Panc1 (cell line): ENCODE measurements at regions not wholly inside any gene's neighbourhood (a gene's known extent, or its start where the extent isn't known, plus 50 kb on each side); places are given as distances from the start of the nearest gene placed in this dataset.

Source experiments
- ATAC-seq: fragments of 200-7000 bp; cut with Tn5 transposase; 2 replicates; pipeline ENCODE4 v1.9.1; 2020; ENCODE audit warnings: mild to moderate bottlenecking, moderate library complexity
- BruUV-seq: library from RNA; stranded (reverse); fragments of 400-500 nt; replicated peaks from 2 replicates; lab custom pipeline; 2021; lab: Mats Ljungman, UMichigan
- CTCF ChIA-PET: fragments of 300-600 bp; sonication (Branson Sonifier 250); formaldehyde crosslinking; loops from one replicate; lab custom pipeline; 2022; ENCODE audit warnings: antibody characterized with exemption; lab: Charles Lee
- POLR2A ChIA-PET: fragments of 300-600 bp; sonication (Branson Sonifier 250); formaldehyde crosslinking; loops from one replicate; lab custom pipeline; 2022; ENCODE audit warnings: antibody characterized with exemption; lab: Charles Lee
- DNase-seq: peaks from one replicate; pipeline ENCODE4 v3.0.0-alpha.2; 2010; ENCODE audit warnings: low read depth, low spot score
- H3K27ac ChIP-seq: 2 replicates; pipeline ENCODE4 v1.5.1; 2011; ENCODE audit warnings: mild to moderate bottlenecking, low read length, inconsistent platforms
- H3K27me3 ChIP-seq: fragments of 200-500 bp; sonication (Bioruptor generic); 2 replicates; pipeline ENCODE4 v1.6.0; 2014; ENCODE audit warnings: low read length, inconsistent platforms; ENCODE audit not compliant: control insufficient read depth, insufficient read depth
- H3K36me3 ChIP-seq: fragments of 200-500 bp; sonication (Bioruptor generic); 2 replicates; pipeline ENCODE4 v1.5.1; 2014; ENCODE audit warnings: inconsistent platforms, mild to moderate bottlenecking, low read length, moderate library complexity; ENCODE audit not compliant: control insufficient read depth, insufficient read depth
- H3K4me1 ChIP-seq: 2 replicates; pipeline ENCODE4 v1.5.1; 2011; ENCODE audit warnings: inconsistent platforms, mild to moderate bottlenecking, low read length, moderate library complexity; ENCODE audit not compliant: control insufficient read depth, insufficient read depth
- H3K4me3 ChIP-seq, 2 experiments: 2 replicates each; pipeline ENCODE4 v1.5.1; 2011 to 2012; ENCODE audit warnings: low read depth in 2 of 2, low read length in 2 of 2, mild to moderate bottlenecking in 2 of 2, inconsistent platforms in 1 of 2, moderate library complexity in 1 of 2
- H3K9me3 ChIP-seq: fragments of 200-500 bp; sonication (Bioruptor generic); 2 replicates; pipeline ENCODE4 v1.5.1; 2014; ENCODE audit warnings: low read depth, mild to moderate bottlenecking, inconsistent platforms, low read length, moderate library complexity; ENCODE audit not compliant: control insufficient read depth, insufficient read depth
- CTCF ChIP-seq: fragments of 450-650 bp; IDR thresholded peaks from 2 replicates; pipeline ENCODE4 v1.5.1; 2017; ENCODE audit warnings: mild to moderate bottlenecking
- POLR2AphosphoS5 ChIP-seq: IDR thresholded peaks from 2 replicates; pipeline ENCODE4 v1.6.1; 2012; ENCODE audit warnings: mild to moderate bottlenecking, low read depth, low read length, moderate library complexity
- REST ChIP-seq, 2 experiments: IDR thresholded peaks; 2 replicates each; pipeline ENCODE4 v1.6.1; 2011 to 2012; ENCODE audit warnings: low read depth in 2 of 2, control low read depth in 1 of 2, low read length in 1 of 2, mild to moderate bottlenecking in 1 of 2, moderate library complexity in 1 of 2; ENCODE audit not compliant: insufficient read depth in 1 of 2
- SIN3A ChIP-seq: IDR thresholded peaks from 2 replicates; pipeline ENCODE4 v1.6.1; 2012; ENCODE audit warnings: low read depth, mild to moderate bottlenecking, low read length, moderate library complexity, borderline replicate concordance; ENCODE audit not compliant: insufficient read depth
- TCF7L2 ChIP-seq: IDR thresholded peaks from 2 replicates; pipeline ENCODE4 v1.6.1; 2011; ENCODE audit warnings: mild to moderate bottlenecking, low read depth, low read length, inconsistent platforms
- in situ Hi-C: cut with HindIII; loops from 2 replicates; pipeline ENCODE4 v1.10.0; 2016; ENCODE audit warnings: low sequenced_read_pairs, low pct_unique_long_range_greater_than_20kb
- intact Hi-C: fragments of 100-400 bp; cut with micrococcal nuclease; formaldehyde crosslinking; loops from one replicate; pipeline ENCODE4 v1.10.0; 2022; ENCODE audit not compliant: unreplicated experiment

GRCh38 chr10:121015916-121016315 is 164.8 kb downstream of the WDR11 start:
- H3K36me3 ChIP-seq = no peaks in the 10 kb centered on the region
- H3K4me1 ChIP-seq = no peaks in the 10 kb centered on the region
- intact Hi-C loops = no loop called here
- no peak for ATAC-seq
- no peak for TF ChIP-seq POLR2AphosphoS5
- H3K27me3 ChIP-seq = no peaks in the 10 kb centered on the region
- H3K4me3 ChIP-seq = no peak overlapping the region
- H3K27ac ChIP-seq = no peak overlapping the region
- H3K9me3 ChIP-seq = no peaks in the 10 kb centered on the region
- in situ Hi-C loops = no loop called here
- no peak for DNase-seq
- ChIA-PET CTCF (no interaction called here), POLR2A (no interaction called here)
- BruUV-seq = no TSS peak

GRCh38 chr10:121024905-121025584 is 173.9 kb downstream of the WDR11 start:
- Histone ChIP-seq H3K27ac (no peak overlapping the region), H3K4me1 (no peaks in the 10 kb centered on the region), H3K9me3 (no peaks in the 10 kb centered on the region), H3K4me3 (no peak overlapping the region), H3K36me3 (no peaks in the 10 kb centered on the region), H3K27me3 (peaks cover 5% of the 10 kb centered on the region)
- no peak for TF ChIP-seq TCF7L2
- no peak for TF ChIP-seq SIN3A
- TF ChIP-seq CTCF = no peak
- no peak for TF ChIP-seq REST (IDR thresholded peaks at IDR 0.05; ENCODE audit: insufficient read depth in 1 of 2, low read depth in 2 of 2, low read length in 1 of 2)
- TF ChIP-seq POLR2AphosphoS5 = no peak
- no TSS peak for BruUV-seq
- in situ Hi-C loops (no loop called here), intact Hi-C loops (no loop called here)
- ChIA-PET POLR2A (no interaction called here), CTCF (no interaction called here)
- ATAC-seq (no peak), DNase-seq (no peak)

GRCh38 chr10:121025731-121026130 is 174.6 kb downstream of the WDR11 start:
- intact Hi-C loops = no loop called here
- no TSS peak for BruUV-seq
- POLR2A ChIA-PET = no interaction called here

More at GRCh38 chr10:121025731-121026130, 174.6 kb downstream of the WDR11 start:
- Histone ChIP-seq H3K9me3 (no peaks in the 10 kb centered on the region), H3K36me3 (no peaks in the 10 kb centered on the region), H3K27ac (no peak overlapping the region), H3K4me3 (no peak overlapping the region), H3K4me1 (no peaks in the 10 kb centered on the region), H3K27me3 (peaks cover 5% of the 10 kb centered on the region)
- CTCF ChIA-PET = no interaction called here
- in situ Hi-C loops = no loop called here
- TF ChIP-seq POLR2AphosphoS5 (no peak), REST (IDR thresholded peaks at IDR 0.05; ENCODE audit: insufficient read depth in 1 of 2, low read depth in 2 of 2, low read length in 1 of 2) (no peak), SIN3A (no peak), TCF7L2 (no peak), CTCF (no peak)
- no peak for ATAC-seq
- DNase-seq = no peak
